Fibroblast of upper back skin (primary cell): ENCODE measurements at regions not wholly inside any gene's neighbourhood (a gene's known extent, or its start where the extent isn't known, plus 50 kb on each side); places are given as distances from the start of the nearest gene placed in this dataset.
A peak's percentile ranks its signal among the peaks of the same experiment; 100 is the strongest.

Experiments
- DNase-seq: peaks from one replicate; pipeline ENCODE4 v3.0.0-alpha.2; 2013

GRCh38 chr21:24994717-24995116 lies 612.6 kb downstream of the MRPL39 start:
- no peak for DNase-seq

GRCh38 chr21:24989516-24989915 lies 617.8 kb downstream of the MRPL39 start:
- DNase-seq: no peak

GRCh38 chr21:24988941-24989340 lies 618.3 kb downstream of the MRPL39 start:
- DNase-seq: no peak

- DNase-seq: no peak
These were observed 631.0 kb downstream of the MRPL39 start for GRCh38 chr21:24976238-24976637.

- no peak for DNase-seq
These were observed 638.2 kb downstream of the MRPL39 start for GRCh38 chr21:24969068-24969467.

- DNase-seq: no peak
These were observed 651.9 kb downstream of the MRPL39 start for GRCh38 chr21:24955275-24955961.

GRCh38 chr21:24948186-24948585 lies 659.1 kb downstream of the MRPL39 start:
- DNase-seq: no peak

GRCh38 chr21:24945910-24946309 lies 661.4 kb downstream of the MRPL39 start:
- DNase-seq: no peak

- no peak for DNase-seq
These were observed 665.7 kb downstream of the MRPL39 start for GRCh38 chr21:24941316-24942185.

GRCh38 chr21:24939291-24939690 lies 668.0 kb downstream of the MRPL39 start:
- no peak for DNase-seq

GRCh38 chr21:24938573-24938972 lies 668.7 kb downstream of the MRPL39 start:
- no peak for DNase-seq

- no peak for DNase-seq
These were observed 671.3 kb downstream of the MRPL39 start for GRCh38 chr21:24935991-24936390.

GRCh38 chr21:24910591-24910990 lies 696.7 kb downstream of the MRPL39 start:
- DNase-seq: no peak

- no peak for DNase-seq
These were observed 703.2 kb downstream of the MRPL39 start for GRCh38 chr21:24903994-24904635.

GRCh38 chr21:24899138-24899537 lies 708.1 kb downstream of the MRPL39 start:
- no peak for DNase-seq

GRCh38 chr21:24897883-24898282 lies 709.4 kb downstream of the MRPL39 start:
- DNase-seq: no peak

GRCh38 chr21:24896735-24897124 lies 710.6 kb downstream of the MRPL39 start:
- DNase-seq: no peak

GRCh38 chr21:24895885-24896734 lies 711.2 kb downstream of the MRPL39 start:
- DNase-seq: peak; percentile 59

GRCh38 chr21:24894324-24894723 lies 713.0 kb downstream of the MRPL39 start:
- no peak for DNase-seq

GRCh38 chr21:24890021-24890420 lies 717.3 kb downstream of the MRPL39 start:
- DNase-seq: no peak

- peak; percentile 39 for DNase-seq
These were observed 725.8 kb downstream of the MRPL39 start for GRCh38 chr21:24881506-24881905.

GRCh38 chr21:24870633-24871032 lies 736.6 kb downstream of the MRPL39 start:
- no peak for DNase-seq

GRCh38 chr21:24869862-24870261 lies 737.4 kb downstream of the MRPL39 start:
- DNase-seq: no peak
